ENCODE measurements at regions not wholly inside any gene's neighbourhood (a gene's known extent, or its start where the extent isn't known, plus 50 kb on each side); places are given as distances from the start of the nearest gene placed in this dataset.

DNA sequence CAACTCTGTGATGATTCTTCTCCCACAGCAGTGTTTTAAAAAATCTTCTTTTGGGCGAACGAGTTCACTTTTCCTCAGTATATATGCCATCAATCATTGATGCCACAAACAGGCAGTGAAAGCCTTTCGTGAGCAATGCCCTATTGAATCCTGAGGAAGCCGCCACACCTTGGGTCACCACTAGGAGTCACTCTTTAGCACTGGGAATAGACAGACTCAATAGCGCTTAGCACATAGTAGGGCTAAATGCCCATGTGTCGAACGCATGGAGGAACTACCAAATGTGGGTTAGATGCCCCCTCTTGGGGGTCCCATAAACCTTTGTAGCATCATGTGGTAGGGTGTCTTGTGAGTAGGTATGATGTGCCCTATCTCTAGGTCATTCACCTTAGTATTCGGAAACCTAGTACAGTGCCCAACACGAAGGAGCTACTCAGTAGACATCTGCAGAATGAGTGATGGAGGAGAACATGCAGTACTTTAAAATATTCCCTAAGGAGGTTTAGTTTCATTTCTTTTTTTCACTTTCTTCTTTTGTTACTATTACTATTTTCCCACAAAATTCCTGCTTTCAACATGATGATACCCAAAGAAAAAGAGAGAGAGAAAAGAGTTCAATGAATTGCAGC, 603.7 kb downstream of the BNC2 start:
- Mint-ChIP-seq H3K4me1 (ENCODE audit: low read depth) (peaks cover 32% of the 10 kb centered on the region), H3K27ac (no peak overlapping the region), H3K9me3 (ENCODE audit: low read depth) (no peaks in the 10 kb centered on the region), H3K36me3 (ENCODE audit: insufficient read depth) (no peaks in the 10 kb centered on the region), H3K4me3 (ENCODE audit: low read depth) (no peak overlapping the region), H3K27me3 (peaks cover 36% of the 10 kb centered on the region)
- DNase-seq (ENCODE audit: low spot score, unreplicated experiment), result no peak
- TF ChIP-seq CTCF (IDR thresholded peaks at IDR 0.05; ENCODE audit: unreplicated experiment), result peak; percentile 51

- Mint-ChIP-seq H3K36me3 (ENCODE audit: insufficient read depth) (no peaks in the 10 kb centered on the region), H3K27me3 (peaks cover 29% of the 10 kb centered on the region), H3K9me3 (ENCODE audit: low read depth) (no peaks in the 10 kb centered on the region), H3K4me1 (ENCODE audit: low read depth) (peaks cover 27% of the 10 kb centered on the region), H3K27ac (peak overlapping the region; percentile 37), H3K4me3 (ENCODE audit: low read depth) (peak overlapping the region; percentile 7)
- no peak for DNase-seq (ENCODE audit: low spot score, unreplicated experiment)
- no peak for TF ChIP-seq CTCF (IDR thresholded peaks at IDR 0.05; ENCODE audit: unreplicated experiment)
Measured at GRCh38 chr9:16267281-16268066, 603.0 kb downstream of the BNC2 start.

GRCh38 chr9:16268067-16268881, 602.2 kb downstream of the BNC2 start:
- peaks cover 26% of the 10 kb centered on the region for H3K27me3 Mint-ChIP-seq
- no peak overlapping the region for H3K4me3 Mint-ChIP-seq (ENCODE audit: low read depth)
- H3K36me3 Mint-ChIP-seq (ENCODE audit: insufficient read depth), result no peaks in the 10 kb centered on the region
- DNase-seq (ENCODE audit: low spot score, unreplicated experiment), result no peak
- H3K27ac Mint-ChIP-seq, result peak overlapping the region; percentile 37
- no peak for TF ChIP-seq CTCF (IDR thresholded peaks at IDR 0.05; ENCODE audit: unreplicated experiment)
- H3K9me3 Mint-ChIP-seq (ENCODE audit: low read depth), result no peaks in the 10 kb centered on the region
- peaks cover 19% of the 10 kb centered on the region for H3K4me1 Mint-ChIP-seq (ENCODE audit: low read depth)

DNA sequence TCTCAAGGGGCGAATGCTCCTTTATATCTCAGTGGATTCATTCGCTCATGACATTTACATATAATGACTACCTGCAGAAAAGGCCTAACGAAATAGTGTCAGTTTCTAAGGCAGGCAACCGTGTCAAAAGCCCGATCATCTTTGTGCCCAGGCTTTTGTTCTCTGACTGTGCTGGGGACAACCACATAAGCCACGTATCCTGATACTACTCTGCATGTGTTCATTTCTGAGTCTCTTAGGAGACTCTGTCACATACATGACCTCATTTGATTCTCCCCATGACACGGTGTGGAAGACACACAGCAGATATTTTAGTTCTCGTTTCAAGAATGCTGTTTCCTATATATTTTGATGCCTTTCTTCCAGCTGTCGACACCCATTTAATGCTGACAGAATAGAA, 598.5 kb downstream of the BNC2 start:
- no peak for DNase-seq (ENCODE audit: low spot score, unreplicated experiment)
- H3K4me3 Mint-ChIP-seq (ENCODE audit: low read depth), result no peak overlapping the region
- no peaks in the 10 kb centered on the region for H3K9me3 Mint-ChIP-seq (ENCODE audit: low read depth)
- H3K4me1 Mint-ChIP-seq (ENCODE audit: low read depth), result peaks cover 21% of the 10 kb centered on the region
- TF ChIP-seq CTCF (IDR thresholded peaks at IDR 0.05; ENCODE audit: unreplicated experiment), result no peak
- H3K36me3 Mint-ChIP-seq (ENCODE audit: insufficient read depth), result no peaks in the 10 kb centered on the region
- no peak overlapping the region for H3K27ac Mint-ChIP-seq
- H3K27me3 Mint-ChIP-seq, result peaks cover 5% of the 10 kb centered on the region

GRCh38 chr9:16272776-16273175, 597.7 kb downstream of the BNC2 start:
- Mint-ChIP-seq H3K4me3 (ENCODE audit: low read depth) (no peak overlapping the region), H3K9me3 (ENCODE audit: low read depth) (no peaks in the 10 kb centered on the region), H3K27me3 (peaks cover 5% of the 10 kb centered on the region), H3K36me3 (ENCODE audit: insufficient read depth) (no peaks in the 10 kb centered on the region), H3K27ac (no peak overlapping the region), H3K4me1 (ENCODE audit: low read depth) (peaks cover 15% of the 10 kb centered on the region)
- DNase-seq (ENCODE audit: low spot score, unreplicated experiment), result no peak
- no peak for TF ChIP-seq CTCF (IDR thresholded peaks at IDR 0.05; ENCODE audit: unreplicated experiment)
